Fibroblast of the aortic adventitia (primary cell): ENCODE measurements at regions not wholly inside any gene's neighbourhood (a gene's known extent, or its start where the extent isn't known, plus 50 kb on each side); places are given as distances from the start of the nearest gene placed in this dataset.

Experiments
- DNase-seq: peaks from one replicate; pipeline ENCODE4 v3.0.0-alpha.2; 2010; ENCODE audit warnings: low read depth
- H3K4me3 ChIP-seq: 2 replicates; pipeline ENCODE4 v1.5.1; 2011; ENCODE audit warnings: low read depth, mild to moderate bottlenecking, control low read depth, low read length, moderate library complexity
- CTCF ChIP-seq: IDR thresholded peaks from 2 replicates; pipeline ENCODE4 v1.5.1; 2011; ENCODE audit warnings: mild to moderate bottlenecking, low read length, control low read depth, inconsistent platforms; ENCODE audit not compliant: insufficient read depth

DNA sequence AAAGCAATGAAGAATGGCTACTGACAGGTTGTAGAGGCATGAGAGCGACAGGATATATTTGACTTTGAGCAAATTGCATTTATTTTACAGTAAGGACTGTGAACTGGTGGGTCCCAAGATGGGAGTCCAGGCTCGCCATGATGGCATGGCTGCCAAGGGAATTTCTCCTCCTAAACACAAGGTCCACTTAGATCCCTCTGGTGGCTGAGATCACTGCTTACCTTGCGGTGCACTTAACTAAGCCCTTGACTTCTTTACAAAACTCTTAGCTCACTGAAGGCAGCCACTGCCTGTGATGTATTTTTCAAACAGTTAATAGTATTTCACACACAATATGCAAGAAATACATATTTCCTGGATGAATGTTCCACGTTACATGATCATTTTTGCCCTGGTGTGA, 50.3 kb upstream of the SORBS2 start:
- DNase-seq: no peak
- TF ChIP-seq CTCF: no peak
- no peak overlapping the region for H3K4me3 ChIP-seq

GRCh38 chr4:185863946-185864345, 52.0 kb upstream of the SORBS2 start:
- no peak overlapping the region for H3K4me3 ChIP-seq
- no peak for DNase-seq
- no peak for TF ChIP-seq CTCF

DNA sequence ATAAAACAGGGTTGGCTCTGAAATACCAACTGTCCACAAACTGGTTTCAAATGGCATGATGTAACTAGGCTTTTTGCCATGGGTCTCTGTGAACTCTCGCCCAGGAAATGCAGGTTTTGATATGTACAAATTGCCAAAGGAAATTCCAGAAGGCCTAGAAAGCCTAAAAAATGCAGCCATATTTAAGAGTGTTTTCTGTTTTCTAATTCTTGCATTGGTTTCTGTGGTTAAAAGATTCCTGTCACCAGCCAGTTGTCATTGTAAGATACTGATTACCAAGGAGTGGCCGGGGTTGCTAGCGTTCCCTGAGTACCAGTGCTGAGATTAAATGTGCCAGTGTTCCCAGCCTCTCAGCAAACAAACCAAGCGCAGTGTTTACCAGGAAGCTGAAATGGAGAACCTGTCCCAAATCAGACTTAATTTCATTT, 53.9 kb upstream of the SORBS2 start:
- TF ChIP-seq CTCF: no peak
- H3K4me3 ChIP-seq: no peak overlapping the region
- DNase-seq: peak; percentile 80

- no peak overlapping the region for H3K4me3 ChIP-seq
- no peak for TF ChIP-seq CTCF
These were observed 55.8 kb upstream of the SORBS2 start for GRCh38 chr4:185867770-185868169.

GRCh38 chr4:185868983-185869382, 57.0 kb upstream of the SORBS2 start:
- DNase-seq: no peak
- H3K4me3 ChIP-seq: no peak overlapping the region
- no peak for TF ChIP-seq CTCF

More at GRCh38 chr4:185867770-185868169, 55.8 kb upstream of the SORBS2 start:
- DNase-seq: no peak

DNA sequence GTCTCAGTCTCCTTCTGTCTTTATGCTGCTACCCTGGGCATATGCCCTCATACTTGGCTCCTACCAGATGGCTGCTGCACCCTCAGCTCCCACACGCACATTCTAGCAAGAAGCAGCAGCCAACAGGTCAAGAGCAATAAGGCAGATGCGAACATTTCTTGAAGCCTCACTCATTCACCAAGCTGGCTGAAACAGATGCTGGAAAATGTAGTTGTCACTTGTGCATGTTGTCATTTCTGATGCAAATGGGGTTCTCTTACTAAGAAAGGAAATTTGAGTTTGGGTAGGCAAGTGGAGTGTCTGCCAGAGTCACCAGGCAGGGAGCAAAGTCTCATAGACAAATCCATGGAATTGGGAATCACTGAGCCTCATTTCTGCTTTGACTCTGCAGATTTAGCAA, 57.4 kb upstream of the SORBS2 start:
- DNase-seq: no peak
- H3K4me3 ChIP-seq: no peak overlapping the region
- no peak for TF ChIP-seq CTCF

DNA sequence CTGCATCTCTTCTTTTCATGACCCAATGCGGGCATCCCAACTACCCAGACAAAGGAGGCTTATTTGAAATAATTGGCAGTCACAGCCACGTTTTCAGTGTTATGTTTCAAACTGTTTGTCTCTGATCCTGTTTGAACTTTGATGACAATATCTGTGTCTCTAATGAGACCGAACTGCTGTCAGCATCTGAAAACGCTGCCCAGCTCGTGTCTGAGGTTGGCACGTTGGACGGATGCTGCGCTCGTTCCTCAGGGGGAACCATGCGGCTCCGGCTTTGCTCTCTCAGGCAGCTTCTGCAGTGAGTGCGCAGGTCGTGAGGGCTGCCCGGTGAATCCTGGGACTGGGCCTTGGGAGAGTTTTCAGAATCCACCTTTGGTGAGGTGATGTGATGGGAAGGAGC, 58.4 kb upstream of the SORBS2 start:
- no peak for DNase-seq
- TF ChIP-seq CTCF: no peak
- H3K4me3 ChIP-seq: no peak overlapping the region
